KOPT-K1 (cell line): ENCODE measurements at regions not wholly inside any gene's neighbourhood (a gene's known extent, or its start where the extent isn't known, plus 50 kb on each side); places are given as distances from the start of the nearest gene placed in this dataset.

Experiments
- H3K27ac ChIP-seq: fragments of 200-600 bp; sonication (generic); 2 replicates; pipeline ENCODE4 v1.5.1; 2016; ENCODE audit warnings: antibody characterized with exemption, mild to moderate bottlenecking, low read depth, low read length; ENCODE audit not compliant: poor library complexity, severe bottlenecking
- H3K36me3 ChIP-seq: fragments of 200-600 bp; sonication (generic); 2 replicates; pipeline ENCODE4 v1.5.1; 2017; ENCODE audit warnings: antibody characterized with exemption, mild to moderate bottlenecking, low read length, moderate library complexity; ENCODE audit not compliant: insufficient read depth
- H3K9me3 ChIP-seq: fragments of 200-600 bp; sonication (generic); 2 replicates; pipeline ENCODE4 v1.5.1; 2017; ENCODE audit warnings: antibody characterized with exemption, low read length, mild to moderate bottlenecking; ENCODE audit not compliant: insufficient read depth, poor library complexity, severe bottlenecking

DNA sequence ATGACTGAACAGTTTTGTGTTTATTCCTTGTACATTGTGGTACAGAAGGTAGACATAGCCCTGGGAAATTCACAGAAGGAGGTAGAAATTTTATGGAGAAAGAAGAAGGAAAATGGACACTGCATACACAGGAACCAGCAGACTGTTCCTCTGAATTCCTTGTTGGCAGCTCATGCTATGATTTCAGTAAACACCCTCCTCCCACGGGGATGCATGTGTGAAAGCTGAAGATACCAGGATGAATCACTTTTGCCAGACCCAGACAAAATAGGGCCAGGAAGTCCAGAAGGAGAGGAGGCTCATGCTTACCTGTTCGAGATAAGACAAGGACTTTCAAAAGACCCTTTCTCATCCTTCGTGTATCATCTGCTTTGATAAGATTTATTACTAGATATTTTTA lies 110.3 kb upstream of the GGTLC1 start:
- Histone ChIP-seq H3K36me3 (no peaks in the 10 kb centered on the region), H3K9me3 (no peaks in the 10 kb centered on the region), H3K27ac (no peak overlapping the region)

DNA sequence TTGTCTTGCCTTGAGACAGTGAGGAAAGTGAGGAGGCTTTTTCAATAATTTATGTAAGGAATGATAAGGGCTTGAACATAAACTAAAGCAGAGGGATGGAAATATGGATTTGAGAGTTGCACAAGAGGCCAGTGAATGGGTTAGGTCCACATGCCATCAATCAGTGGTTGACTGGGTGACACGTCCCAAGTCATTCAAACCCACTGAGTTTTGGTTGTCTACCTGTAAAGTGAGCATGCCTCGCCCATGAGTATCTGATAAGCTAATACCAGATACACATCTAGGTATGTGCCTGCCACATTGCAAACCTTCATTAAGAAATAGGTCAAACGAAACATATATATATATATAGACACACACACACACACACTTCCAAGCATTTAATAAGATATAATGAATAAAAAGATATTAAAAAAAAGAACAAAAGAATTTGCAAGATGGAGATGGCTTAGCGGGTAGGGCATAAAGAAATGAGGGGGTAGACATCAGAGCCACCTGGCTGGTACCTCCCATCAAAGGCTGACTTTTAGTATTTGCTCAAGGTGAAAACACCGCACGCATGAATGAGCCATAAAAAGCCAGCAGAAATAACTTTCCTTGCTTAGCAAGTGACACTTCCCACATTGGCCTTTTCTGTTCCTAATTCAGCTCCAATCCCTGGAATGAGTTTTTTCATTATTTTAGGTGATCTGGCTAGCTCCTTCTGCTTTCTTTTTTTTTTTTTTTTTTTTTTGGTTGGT lies 109.1 kb upstream of the GGTLC1 start:
- Histone ChIP-seq H3K27ac (no peak overlapping the region), H3K9me3 (no peaks in the 10 kb centered on the region), H3K36me3 (no peaks in the 10 kb centered on the region)

DNA sequence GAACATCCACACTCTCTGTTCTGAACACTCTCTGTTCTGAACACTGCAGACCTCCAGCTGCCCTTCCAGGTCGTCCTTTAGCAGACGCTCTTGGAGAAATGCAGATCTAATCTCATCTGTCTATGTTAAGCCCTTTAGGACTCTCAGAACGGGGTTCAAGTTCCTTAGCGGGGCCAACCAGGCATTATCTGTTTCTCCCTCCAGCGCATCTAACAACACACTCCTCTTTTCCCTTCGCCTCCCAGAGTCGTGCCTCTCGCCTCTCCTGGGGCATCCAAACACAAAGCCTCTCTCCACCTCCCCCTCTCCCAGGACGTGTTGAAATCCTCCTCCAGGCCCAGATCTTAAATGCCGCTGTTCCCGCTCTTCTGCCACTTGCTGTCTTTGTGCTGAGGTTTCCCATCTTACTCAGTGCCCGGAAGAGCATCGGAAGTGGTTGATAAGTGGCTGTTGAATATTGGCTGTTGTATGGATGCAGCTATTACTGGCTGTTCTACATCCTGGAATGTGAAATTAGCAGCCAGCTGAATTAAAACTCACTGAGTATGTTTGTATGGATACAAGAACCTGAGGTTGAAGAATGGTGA lies 108.4 kb upstream of the GGTLC1 start:
- Histone ChIP-seq H3K27ac (no peak overlapping the region), H3K9me3 (no peaks in the 10 kb centered on the region), H3K36me3 (no peaks in the 10 kb centered on the region)

DNA sequence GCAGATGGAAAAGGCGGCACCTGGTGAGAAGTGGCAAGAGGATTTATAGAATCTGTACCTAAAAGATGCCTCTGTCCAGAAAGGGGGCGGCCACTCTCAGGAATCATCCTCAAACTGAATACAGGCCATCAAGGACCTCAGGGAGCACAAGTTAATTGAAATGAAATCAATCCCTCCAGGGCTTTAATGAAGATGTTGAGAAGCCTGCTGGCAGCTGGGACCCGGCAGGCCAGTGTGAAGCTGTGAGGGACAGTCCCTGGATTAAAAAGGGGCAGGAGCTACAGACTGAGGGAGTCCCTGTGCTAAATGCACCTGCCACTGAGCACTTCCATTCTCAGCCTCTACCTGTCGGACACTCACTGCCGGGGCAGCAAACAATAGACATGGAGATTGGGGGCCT lies 107.7 kb upstream of the GGTLC1 start:
- Histone ChIP-seq H3K9me3 (no peaks in the 10 kb centered on the region), H3K27ac (no peak overlapping the region)

DNA sequence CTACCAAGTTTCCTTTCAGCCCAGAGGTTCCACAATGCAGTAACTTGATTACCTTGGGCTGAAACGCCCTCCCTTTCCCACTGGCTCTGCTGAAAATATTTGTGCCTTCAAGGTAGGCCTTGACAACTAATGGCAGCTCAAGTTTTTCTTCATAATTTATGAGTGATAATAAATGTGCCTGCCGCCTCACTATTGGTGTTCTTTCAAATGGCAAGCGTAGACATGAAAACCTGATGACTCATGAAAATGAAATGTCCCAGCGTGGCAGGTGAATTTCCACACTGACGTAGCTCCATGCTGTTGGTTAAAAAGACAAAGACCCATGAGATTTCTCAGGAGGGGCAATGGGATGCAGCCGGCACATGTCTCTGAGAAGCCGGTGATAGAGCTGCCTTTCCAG lies 107.2 kb upstream of the GGTLC1 start:
- Histone ChIP-seq H3K9me3 (no peaks in the 10 kb centered on the region), H3K36me3 (no peaks in the 10 kb centered on the region), H3K27ac (no peak overlapping the region)

More for the DNA sequence above, 107.7 kb upstream of the GGTLC1 start:
- no peaks in the 10 kb centered on the region for H3K36me3 ChIP-seq

DNA sequence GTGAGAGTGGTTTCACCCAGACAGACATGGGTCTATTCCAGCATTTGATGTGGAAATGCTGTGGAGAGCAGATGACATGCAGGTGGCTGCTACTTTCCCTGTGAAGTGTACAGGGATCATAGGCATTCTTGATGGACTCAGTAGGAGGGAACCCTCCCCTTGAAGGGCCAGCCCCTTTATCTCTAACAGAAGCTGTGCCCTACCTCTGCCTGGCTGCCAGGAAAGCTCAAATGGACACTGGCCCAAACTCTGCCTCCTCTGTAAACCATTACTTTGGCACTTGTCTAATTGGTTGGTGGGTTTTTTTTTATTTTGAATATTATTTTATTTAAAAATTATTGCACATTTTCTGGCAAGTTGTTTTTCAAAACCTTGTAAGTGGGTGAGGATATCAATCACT lies 106.7 kb upstream of the GGTLC1 start:
- Histone ChIP-seq H3K27ac (no peak overlapping the region), H3K36me3 (no peaks in the 10 kb centered on the region), H3K9me3 (no peaks in the 10 kb centered on the region)

DNA sequence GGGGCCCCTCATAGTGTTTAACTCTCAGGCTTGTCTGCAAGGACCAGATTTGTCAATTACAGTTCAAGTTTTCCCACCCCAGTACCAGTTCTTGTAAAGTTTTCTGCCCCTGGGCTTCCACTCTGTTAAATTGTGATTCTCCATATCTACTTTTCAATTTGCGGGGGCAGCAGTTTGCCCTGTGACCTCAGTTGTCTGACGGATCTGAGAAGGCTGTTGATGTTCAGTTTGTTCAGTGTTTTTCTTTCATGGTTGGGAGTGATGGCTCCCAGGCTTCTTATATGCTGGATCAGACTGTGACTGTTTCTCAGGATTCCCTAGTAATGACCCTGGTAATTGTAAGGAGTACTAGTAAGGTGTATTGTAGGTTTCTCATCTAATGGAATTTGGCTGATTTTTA lies 101.0 kb upstream of the GGTLC1 start:
- Histone ChIP-seq H3K36me3 (no peaks in the 10 kb centered on the region), H3K9me3 (no peaks in the 10 kb centered on the region), H3K27ac (no peak overlapping the region)

DNA sequence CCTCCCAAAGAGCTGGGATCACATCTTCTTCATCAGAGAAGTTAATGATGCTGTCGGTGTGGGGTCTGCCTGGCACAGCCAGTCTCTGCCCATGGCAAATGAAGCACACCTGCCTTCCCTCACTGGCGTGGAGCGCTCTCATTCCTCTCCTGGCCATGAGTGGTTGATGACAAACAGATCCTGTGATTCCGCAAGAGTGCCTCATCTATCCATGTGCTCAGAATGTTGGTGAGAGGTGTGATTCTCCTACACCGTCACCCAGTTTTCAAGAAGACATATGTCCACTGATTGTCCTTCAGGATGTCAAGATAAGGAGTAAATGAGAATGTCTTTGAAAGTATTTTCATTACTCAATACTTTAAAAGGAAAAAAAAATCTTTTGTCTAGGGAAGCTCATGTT lies 97.5 kb upstream of the GGTLC1 start:
- H3K9me3 ChIP-seq: no peaks in the 10 kb centered on the region
- no peak overlapping the region for H3K27ac ChIP-seq
- H3K36me3 ChIP-seq: no peaks in the 10 kb centered on the region

DNA sequence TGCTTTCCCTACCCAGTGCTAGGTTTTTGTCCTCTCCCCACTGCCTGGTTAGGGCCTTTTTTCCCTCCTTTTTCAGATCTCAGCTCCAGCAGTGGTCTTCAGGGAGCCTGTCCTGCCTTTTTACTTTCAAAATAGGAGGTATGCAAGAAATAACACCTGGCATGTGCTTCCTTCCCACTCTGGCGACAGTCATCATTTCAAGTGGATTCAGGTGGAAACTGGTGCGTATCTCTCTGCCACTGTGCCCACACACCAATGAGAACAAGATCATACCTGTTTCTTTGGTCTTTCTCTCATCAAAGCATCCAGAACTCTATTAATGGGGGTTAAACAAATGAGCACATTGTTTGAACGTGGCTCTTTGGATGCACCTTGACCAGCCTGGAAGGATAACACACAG lies 95.7 kb upstream of the GGTLC1 start:
- no peaks in the 10 kb centered on the region for H3K36me3 ChIP-seq
- H3K27ac ChIP-seq: no peak overlapping the region
- no peaks in the 10 kb centered on the region for H3K9me3 ChIP-seq

DNA sequence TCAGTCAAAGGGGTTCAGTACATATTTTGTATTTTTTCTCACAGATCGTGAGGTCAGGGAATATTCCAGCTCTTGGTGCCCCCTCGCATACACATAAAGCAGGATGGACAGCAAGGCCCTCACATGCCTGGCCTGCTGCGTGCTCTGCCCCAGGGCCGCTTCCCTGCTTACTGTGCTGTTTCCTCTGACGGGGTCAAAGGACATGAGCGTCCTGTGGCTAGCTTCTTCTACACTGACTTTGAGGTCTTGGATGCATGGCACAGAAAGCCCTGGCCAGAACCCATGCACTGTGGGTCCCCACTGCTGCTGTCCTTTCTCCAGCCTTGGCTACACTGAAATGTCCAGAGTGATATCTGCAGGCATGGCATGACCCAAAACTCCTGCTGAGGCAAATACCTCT lies 92.5 kb upstream of the GGTLC1 start:
- Histone ChIP-seq H3K27ac (no peak overlapping the region), H3K9me3 (no peaks in the 10 kb centered on the region), H3K36me3 (no peaks in the 10 kb centered on the region)

DNA sequence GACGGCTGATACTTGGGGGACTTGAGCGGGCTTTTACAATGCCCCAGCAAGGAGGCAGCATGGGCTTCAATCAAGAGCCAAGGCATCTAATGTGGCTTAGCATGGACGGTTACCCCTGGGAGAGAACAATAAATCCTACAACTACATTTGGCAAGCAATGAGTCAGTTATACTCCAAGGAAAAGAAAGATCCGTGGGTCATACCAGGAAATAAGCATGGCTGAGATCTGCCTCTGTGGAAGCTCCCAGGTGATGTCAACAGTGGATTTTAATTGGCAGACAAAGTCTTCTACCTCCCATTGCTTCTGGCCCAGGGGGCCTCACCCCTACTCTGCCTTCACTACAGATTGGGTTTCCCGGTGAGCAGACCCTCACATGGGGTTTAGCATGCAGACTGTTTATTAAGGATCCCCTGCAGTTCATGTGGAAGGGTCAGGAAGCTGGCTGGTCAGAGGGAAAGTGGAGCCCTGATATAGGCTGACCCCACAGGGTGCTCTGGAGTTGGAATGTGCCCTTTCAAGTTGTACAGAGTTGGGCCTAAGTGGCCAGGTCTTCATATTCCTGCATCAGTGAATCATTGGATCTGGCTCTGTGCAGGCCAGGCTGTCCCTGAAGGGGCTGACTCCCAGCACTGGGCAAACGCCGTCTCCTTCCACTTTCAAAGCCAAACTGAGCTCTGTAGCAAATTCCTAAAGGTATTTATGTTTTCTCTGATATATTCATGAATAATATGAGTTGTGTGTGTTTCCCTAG lies 91.3 kb upstream of the GGTLC1 start:
- Histone ChIP-seq H3K9me3 (no peaks in the 10 kb centered on the region), H3K27ac (no peak overlapping the region), H3K36me3 (no peaks in the 10 kb centered on the region)

DNA sequence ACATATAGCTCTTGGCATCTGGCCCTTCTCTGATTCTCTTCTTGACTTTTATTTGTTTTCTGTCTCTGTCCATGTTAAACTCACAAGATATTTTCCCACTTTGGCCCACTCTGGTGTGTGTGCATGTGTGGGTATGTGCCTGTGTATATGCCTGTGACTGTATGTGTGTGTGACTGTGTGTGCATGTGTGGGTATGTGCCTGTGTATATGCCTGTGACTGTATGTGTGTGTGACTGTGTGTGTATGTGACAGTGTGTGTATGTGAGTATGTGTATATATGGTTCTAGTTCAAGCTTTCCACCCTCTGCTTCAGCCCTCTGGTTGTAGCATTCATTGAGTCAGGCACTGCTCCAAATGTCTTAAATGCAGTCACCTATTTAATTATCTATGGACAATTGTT lies 88.6 kb upstream of the GGTLC1 start:
- H3K9me3 ChIP-seq: peaks cover under 1% of the 10 kb centered on the region
- H3K27ac ChIP-seq: no peak overlapping the region
- no peaks in the 10 kb centered on the region for H3K36me3 ChIP-seq

DNA sequence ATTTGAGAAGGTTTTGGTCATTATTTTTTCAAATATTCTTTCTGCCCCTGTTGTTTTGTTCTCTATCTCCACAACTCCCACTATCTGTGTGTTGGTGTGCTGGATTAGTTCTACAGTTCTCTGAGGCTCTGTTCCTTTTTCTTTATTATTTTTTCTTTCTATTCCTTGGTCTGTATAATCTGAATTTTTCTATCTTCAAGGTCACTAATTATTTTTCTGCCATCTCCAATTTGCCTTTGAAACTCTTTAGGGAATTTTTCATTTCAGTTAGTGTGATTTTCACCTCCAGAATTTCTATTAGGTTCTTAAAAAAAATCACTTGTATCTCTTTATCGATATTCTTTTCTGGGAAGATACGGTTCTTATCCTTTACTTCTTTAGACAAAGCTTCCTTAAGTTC lies 82.1 kb upstream of the GGTLC1 start:
- Histone ChIP-seq H3K27ac (no peak overlapping the region), H3K36me3 (no peaks in the 10 kb centered on the region), H3K9me3 (peaks cover 20% of the 10 kb centered on the region)

DNA sequence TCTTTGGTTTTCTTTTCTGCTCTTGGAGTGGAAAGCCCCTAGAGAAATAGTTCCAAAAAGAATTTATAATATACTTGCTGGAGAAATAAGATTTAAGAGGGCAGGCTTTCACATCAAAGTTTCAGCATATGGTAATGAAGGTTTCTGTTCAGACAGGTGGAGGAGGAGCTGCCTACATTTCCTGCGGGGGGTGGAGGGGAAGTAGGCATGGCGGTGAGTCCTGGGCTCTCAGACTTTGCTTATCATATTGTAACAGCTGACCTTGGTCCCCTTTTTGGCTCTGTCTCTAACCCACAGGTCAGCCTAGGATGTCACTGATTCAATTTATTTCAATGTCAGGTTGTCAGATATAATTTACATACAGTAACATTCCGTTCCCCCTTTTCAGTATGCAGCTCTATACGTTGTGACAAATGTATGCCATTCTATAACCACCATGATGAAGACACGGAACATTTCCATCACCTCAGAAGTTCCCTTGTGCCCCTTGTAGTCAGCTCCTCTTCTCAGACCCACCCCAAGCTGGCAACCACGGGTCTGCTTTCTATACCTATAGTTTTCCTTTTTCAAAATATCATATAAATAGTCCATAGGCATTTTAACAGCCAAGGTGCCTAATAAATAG lies 77.6 kb upstream of the GGTLC1 start:
- H3K9me3 ChIP-seq: peaks cover 10% of the 10 kb centered on the region
- no peaks in the 10 kb centered on the region for H3K36me3 ChIP-seq
- H3K27ac ChIP-seq: no peak overlapping the region

DNA sequence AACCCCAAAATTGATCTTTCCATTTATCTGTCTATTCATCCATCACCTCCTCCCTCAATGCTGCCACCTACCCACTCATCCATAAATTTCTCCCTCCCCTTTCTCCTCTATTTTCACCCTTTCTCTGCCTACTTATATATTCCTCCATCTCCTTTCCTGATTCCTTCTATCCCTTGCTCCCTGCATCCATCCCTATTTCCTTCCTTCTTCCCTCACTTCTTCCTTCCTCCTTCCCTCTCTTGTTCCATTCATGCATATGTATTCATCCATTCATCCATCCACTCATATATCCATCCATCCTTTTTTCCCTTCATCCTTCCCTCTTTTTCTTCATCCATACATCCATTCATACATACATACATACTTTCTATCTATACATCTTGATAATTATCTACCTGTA lies 76.3 kb upstream of the GGTLC1 start:
- H3K9me3 ChIP-seq: no peaks in the 10 kb centered on the region
- H3K36me3 ChIP-seq: no peaks in the 10 kb centered on the region
- H3K27ac ChIP-seq: no peak overlapping the region
